Esophagus muscularis mucosa (tissue), 4 donors: ENCODE measurements at regions not wholly inside any gene's neighbourhood (a gene's known extent, or its start where the extent isn't known, plus 50 kb on each side); places are given as distances from the start of the nearest gene placed in this dataset.
"Not testable (repeated sequence)": the region's sequence is repeated elsewhere in the genome, so short reads cannot be mapped to it uniquely, and the experiment has no call there.

Experiments used
- DNase-seq: peaks from one replicate; pipeline ENCODE4 v3.0.0-alpha.2; 2017; ENCODE audit errors: extremely low spot score
- H3K27ac ChIP-seq, 4 donors: fragments of 200-600 bp; sonication (generic); replicated peaks in 1 of 4; 1 replicate in 3 of 4; 2 replicates in 1 of 4; pipeline ENCODE4 v1.5.1; 2016 to 2019; ENCODE audit warnings: mild to moderate bottlenecking in 1 of 4
- H3K27me3 ChIP-seq, 4 donors: fragments of 200-600 bp; sonication (generic); one replicate each; pipeline versions ENCODE4 v1.5.1 to v1.6.0; 2016 to 2019
- H3K36me3 ChIP-seq, 4 donors: fragments of 200-600 bp; sonication (generic); one replicate each; pipeline ENCODE4 v1.5.1; 2016 to 2019
- H3K4me1 ChIP-seq, 4 donors: fragments of 200-600 bp; sonication (generic); one replicate each; pipeline ENCODE4 v1.5.1; 2016 to 2019
- H3K4me3 ChIP-seq, 4 donors: fragments of 200-600 bp; sonication (generic); 1 replicate in 2 of 4; 2 replicates in 2 of 4; pipeline ENCODE4 v1.5.1; 2016 to 2019; ENCODE audit warnings: mild to moderate bottlenecking in 4 of 4, moderate library complexity in 1 of 4
- H3K9me3 ChIP-seq, 4 donors: fragments of 200-600 bp; sonication (generic); 1 replicate in 3 of 4; 2 replicates in 1 of 4; pipeline ENCODE4 v1.5.1; 2016 to 2019
- CTCF ChIP-seq, 3 experiments: fragments of 200-600 bp in 2 of 3; fragments of 450-650 bp in 1 of 3; sonication (generic) in 2 of 3; IDR thresholded peaks; one replicate each; pipeline ENCODE4 v1.5.1; 2017 to 2019; ENCODE audit warnings: antibody characterized with exemption in 3 of 3, mild to moderate bottlenecking in 2 of 3, moderate library complexity in 1 of 3
- EP300 ChIP-seq: sonication (generic); formaldehyde crosslinking; IDR thresholded peaks from one replicate; pipeline ENCODE4 v1.6.1; 2017; ENCODE audit warnings: antibody characterized with exemption
- POLR2A ChIP-seq: fragments of 450-650 bp; IDR thresholded peaks from one replicate; pipeline ENCODE4 v1.6.1; 2017; ENCODE audit warnings: antibody characterized with exemption, moderate library complexity, mild to moderate bottlenecking, low read depth
- POLR2AphosphoS5 ChIP-seq, 2 donors: sonication (generic); formaldehyde crosslinking; IDR thresholded peaks; one replicate each; pipeline ENCODE4 v1.6.1; 2017; ENCODE audit warnings: antibody characterized with exemption in 2 of 2
- WGBS: methylation state at CpG from one replicate; pipeline ENCODE4 v1.1.5; 2018; 5-methylcytosine and 5-hydroxymethylcytosine counted together
- intact Hi-C: fragments of 100-400 bp; cut with DNase I; formaldehyde crosslinking; loops from one replicate; pipeline ENCODE4 v1.15.1; 2023

- no peaks in the 10 kb centered on the region for H3K9me3 ChIP-seq
- 77% methylated on average over 3 of the region's 3 CpGs for WGBS
- intact Hi-C loops: no loop called here
These were observed 607.1 kb downstream of the COL12A1 start for GRCh38 chr6:74598462-74599393.

GRCh38 chr6:74597840-74598239, 608.0 kb downstream of the COL12A1 start:
- intact Hi-C loops: no loop called here
- no peak overlapping the region for H3K27ac ChIP-seq
- no peaks in the 10 kb centered on the region for H3K36me3 ChIP-seq
- 90% methylated on average over 1 of the region's 1 CpG for WGBS
- DNase-seq: no peak
- H3K4me3 ChIP-seq: no peak overlapping the region
- TF ChIP-seq CTCF (IDR thresholded peaks at IDR 0.05): no peak
- TF ChIP-seq EP300: no peak
- no peak for TF ChIP-seq POLR2A
- no peak for TF ChIP-seq POLR2AphosphoS5 (IDR thresholded peaks at IDR 0.05)
- H3K27me3 ChIP-seq: no peaks in the 10 kb centered on the region
- H3K9me3 ChIP-seq: no peaks in the 10 kb centered on the region
- peaks cover 0 to 15% (median 2%) of the 10 kb centered on the region in 4 donors for H3K4me1 ChIP-seq

More at GRCh38 chr6:74598462-74599393, 607.1 kb downstream of the COL12A1 start:
- H3K27ac ChIP-seq: no peak overlapping the region
- no peaks in the 10 kb centered on the region for H3K36me3 ChIP-seq
- no peak for TF ChIP-seq EP300
- no peak for TF ChIP-seq POLR2AphosphoS5 (IDR thresholded peaks at IDR 0.05)
- no peak for TF ChIP-seq POLR2A
- TF ChIP-seq CTCF (IDR thresholded peaks at IDR 0.05): no peak
- H3K27me3 ChIP-seq: no peaks in the 10 kb centered on the region
- H3K4me3 ChIP-seq: no peak overlapping the region
- no peak for DNase-seq
- H3K4me1 ChIP-seq: peaks cover 0 to 15% (median 4%) of the 10 kb centered on the region in 4 donors

- no peak for DNase-seq
- intact Hi-C loops: no loop called here
- Histone ChIP-seq H3K36me3 (no peaks in the 10 kb centered on the region), H3K4me1 (peaks cover 0 to 15% (median 2%) of the 10 kb centered on the region in 4 donors), H3K27ac (no peak overlapping the region), H3K9me3 (no peaks in the 10 kb centered on the region), H3K4me3 (no peak overlapping the region), H3K27me3 (no peaks in the 10 kb centered on the region)
- TF ChIP-seq EP300 (no peak), POLR2AphosphoS5 (IDR thresholded peaks at IDR 0.05) (no peak), POLR2A (no peak)
- 79% methylated on average over 2 of the region's 2 CpGs for WGBS
These were observed 608.6 kb downstream of the COL12A1 start for GRCh38 chr6:74597266-74597665.

GRCh38 chr6:74596588-74596987, 609.3 kb downstream of the COL12A1 start:
- H3K4me3 ChIP-seq: no peak overlapping the region
- H3K36me3 ChIP-seq: no peaks in the 10 kb centered on the region
- H3K27me3 ChIP-seq: no peaks in the 10 kb centered on the region
- no peaks in the 10 kb centered on the region for H3K9me3 ChIP-seq
- no peak for TF ChIP-seq CTCF (IDR thresholded peaks at IDR 0.05)
- TF ChIP-seq POLR2A: no peak
- no peak for TF ChIP-seq EP300
- no peak for TF ChIP-seq POLR2AphosphoS5 (IDR thresholded peaks at IDR 0.05)
- intact Hi-C loops: no loop called here
- H3K4me1 ChIP-seq: peaks cover 0 to 10% (median 2%) of the 10 kb centered on the region in 4 donors
- DNase-seq: no peak
- no peak overlapping the region for H3K27ac ChIP-seq

- H3K9me3 ChIP-seq, H3K4me1 ChIP-seq, intact Hi-C loops, H3K4me3 ChIP-seq, DNase-seq, H3K36me3 ChIP-seq, H3K27ac ChIP-seq, H3K27me3 ChIP-seq: not testable (repeated sequence)
- 78% methylated on average over 1 of the region's 4 CpGs for WGBS
These were observed 611.5 kb downstream of the COL12A1 start for GRCh38 chr6:74594350-74594749.
